ENCODE measurements at regions not wholly inside any gene's neighbourhood (a gene's known extent, or its start where the extent isn't known, plus 50 kb on each side); places are given as distances from the start of the nearest gene placed in this dataset.

- FAIRE-seq: no peak
Observed at GRCh38 chr3:113142476-113142875, 68.9 kb upstream of the BOC start.

GRCh38 chr3:113143353-113143752, 68.0 kb upstream of the BOC start:
- Histone ChIP-seq H3K9ac (ENCODE audit: control insufficient read depth, extremely low read depth, insufficient read depth, low read length) (no peak overlapping the region), H3K9me1 (ENCODE audit: control insufficient read depth, extremely low read depth, insufficient read depth, low read length) (no peaks in the 10 kb centered on the region), H4K20me1 (ENCODE audit: control insufficient read depth, extremely low read depth, insufficient read depth, low read length) (no peaks in the 10 kb centered on the region), H3K27me3 (ENCODE audit: control insufficient read depth, extremely low read depth, insufficient read depth, low read length) (no peaks in the 10 kb centered on the region), H3K36me3 (ENCODE audit: control insufficient read depth in 2 of 2, extremely low read depth in 1 of 2, insufficient read depth in 2 of 2, low read length in 2 of 2) (no peaks in the 10 kb centered on the region), H3K4me2 (ENCODE audit: control insufficient read depth, extremely low read depth, insufficient read depth, low read depth, low read length) (peak overlapping the region; percentile 2), H2AFZ (ENCODE audit: control insufficient read depth, low read length) (peak overlapping the region; percentile 47), H3K4me3 (ENCODE audit: control insufficient read depth in 2 of 3, extremely low read depth in 1 of 3, insufficient read depth in 2 of 3, low read depth in 1 of 3, low read length in 3 of 3) (no peak overlapping the region), H3K79me2 (ENCODE audit: control insufficient read depth, insufficient read depth, low read length) (no peaks in the 10 kb centered on the region), H3K4me1 (ENCODE audit: control insufficient read depth, extremely low read depth, insufficient read depth, low read length) (peaks cover 21% of the 10 kb centered on the region), H3K27ac (ENCODE audit: control insufficient read depth, insufficient read depth, low read length) (no peak overlapping the region), H3K9me3 (ENCODE audit: control insufficient read depth, low read depth, low read length) (no peaks in the 10 kb centered on the region)
- peak; percentile 46 for DNase-seq (ENCODE audit: low read depth, low spot score)
- dilution Hi-C loops (cut with MboI; ENCODE audit: extremely low pct_ligation_motif_present, low sequenced_read_pairs): no loop called here
- FAIRE-seq: peak; percentile 78
- no peak for TF ChIP-seq CTCF (optimal IDR thresholded peaks at IDR 0.05 in 1 of 3, IDR thresholded peaks at IDR 0.05 in 1 of 3, conservative IDR thresholded peaks at IDR 0.05 in 1 of 3; ENCODE audit: extremely low read depth in 1 of 3, insufficient read depth in 2 of 3, low read length in 3 of 3)
- TF ChIP-seq EZH2 (IDR thresholded peaks at IDR 0.05; ENCODE audit: low read length): no peak

More at GRCh38 chr3:113142476-113142875, 68.9 kb upstream of the BOC start:
- Histone ChIP-seq H3K4me1 (ENCODE audit: control insufficient read depth, extremely low read depth, insufficient read depth, low read length) (peaks cover 12% of the 10 kb centered on the region), H3K4me2 (ENCODE audit: control insufficient read depth, extremely low read depth, insufficient read depth, low read depth, low read length) (no peak overlapping the region), H3K27me3 (ENCODE audit: control insufficient read depth, extremely low read depth, insufficient read depth, low read length) (no peaks in the 10 kb centered on the region), H4K20me1 (ENCODE audit: control insufficient read depth, extremely low read depth, insufficient read depth, low read length) (no peaks in the 10 kb centered on the region), H3K4me3 (ENCODE audit: control insufficient read depth in 2 of 3, extremely low read depth in 1 of 3, insufficient read depth in 2 of 3, low read depth in 1 of 3, low read length in 3 of 3) (no peak overlapping the region), H3K9me1 (ENCODE audit: control insufficient read depth, extremely low read depth, insufficient read depth, low read length) (no peaks in the 10 kb centered on the region), H3K36me3 (ENCODE audit: control insufficient read depth in 2 of 2, extremely low read depth in 1 of 2, insufficient read depth in 2 of 2, low read length in 2 of 2) (no peaks in the 10 kb centered on the region), H2AFZ (ENCODE audit: control insufficient read depth, low read length) (no peak overlapping the region), H3K79me2 (ENCODE audit: control insufficient read depth, insufficient read depth, low read length) (no peaks in the 10 kb centered on the region), H3K27ac (ENCODE audit: control insufficient read depth, insufficient read depth, low read length) (no peak overlapping the region), H3K9ac (ENCODE audit: control insufficient read depth, extremely low read depth, insufficient read depth, low read length) (no peak overlapping the region), H3K9me3 (ENCODE audit: control insufficient read depth, low read depth, low read length) (no peaks in the 10 kb centered on the region)
- TF ChIP-seq EZH2 (IDR thresholded peaks at IDR 0.05; ENCODE audit: low read length) (no peak), CTCF (optimal IDR thresholded peaks at IDR 0.05 in 1 of 3, IDR thresholded peaks at IDR 0.05 in 1 of 3, conservative IDR thresholded peaks at IDR 0.05 in 1 of 3; ENCODE audit: extremely low read depth in 1 of 3, insufficient read depth in 2 of 3, low read length in 3 of 3) (no peak)
- no peak for DNase-seq (ENCODE audit: low read depth, low spot score)
- dilution Hi-C loops (cut with MboI; ENCODE audit: extremely low pct_ligation_motif_present, low sequenced_read_pairs): no loop called here
